NB4 (cell line): ENCODE measurements at regions not wholly inside any gene's neighbourhood (a gene's known extent, or its start where the extent isn't known, plus 50 kb on each side); places are given as distances from the start of the nearest gene placed in this dataset.
"Not testable (repeated sequence)": the region's sequence is repeated elsewhere in the genome, so short reads cannot be mapped to it uniquely, and the experiment has no call there.

Experiments
- DNase-seq: peaks from one replicate; pipeline ENCODE4 v3.0.0; 2010; ENCODE audit warnings: low read depth
- H3K4me3 ChIP-seq: one replicate; pipeline ENCODE4 v1.5.1; 2011; ENCODE audit warnings: mild to moderate bottlenecking, low read depth, low read length, moderate library complexity
- MAX ChIP-seq: IDR thresholded peaks from 2 replicates; pipeline ENCODE4 v1.6.1; 2011; ENCODE audit warnings: low read depth, low read length
- MYC ChIP-seq: IDR thresholded peaks from 2 replicates; pipeline ENCODE4 v1.6.1; 2011; ENCODE audit warnings: low read depth, low read length
- POLR2A ChIP-seq: IDR thresholded peaks from 2 replicates; pipeline ENCODE4 v1.6.1; 2011; ENCODE audit warnings: mild to moderate bottlenecking; ENCODE audit not compliant: insufficient read length; ENCODE audit errors: extremely low read depth
- TF ChIP-seq, protein P1 (sequence below): IDR thresholded peaks from one replicate; pipeline ENCODE4 v1.5.1; 2012; ENCODE audit warnings: low read depth, low read length

DNA sequence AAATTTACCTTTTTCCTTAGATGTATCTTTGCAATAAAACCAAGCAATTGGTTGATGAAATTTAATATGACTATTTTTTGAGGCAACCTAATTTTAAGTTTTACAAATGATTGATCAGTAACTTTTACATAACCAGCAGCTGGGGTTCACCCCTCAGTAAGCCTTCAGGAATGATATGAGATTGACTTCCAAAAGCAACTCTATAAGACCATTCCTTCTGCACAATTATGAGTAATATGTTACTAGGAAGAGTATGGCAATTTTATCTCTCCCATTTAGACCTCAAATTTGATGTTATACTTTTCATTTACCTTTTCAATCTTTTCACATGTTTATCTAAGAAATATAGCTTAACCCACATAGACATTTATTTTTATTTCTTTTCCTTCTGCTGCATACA, 1546.3 kb downstream of the HACE1 start:
- DNase-seq = no peak
- TF ChIP-seq MYC = no peak
- H3K4me3 ChIP-seq = no peak overlapping the region

GRCh38 chr6:103294376-103294775, 1565.3 kb downstream of the HACE1 start:
- DNase-seq, H3K4me3 ChIP-seq: not testable (repeated sequence)

GRCh38 chr6:103284835-103285234, 1574.9 kb downstream of the HACE1 start:
- no peak for TF ChIP-seq POLR2A
- TF ChIP-seq MAX = no peak
- TF ChIP-seq, protein P1, sequence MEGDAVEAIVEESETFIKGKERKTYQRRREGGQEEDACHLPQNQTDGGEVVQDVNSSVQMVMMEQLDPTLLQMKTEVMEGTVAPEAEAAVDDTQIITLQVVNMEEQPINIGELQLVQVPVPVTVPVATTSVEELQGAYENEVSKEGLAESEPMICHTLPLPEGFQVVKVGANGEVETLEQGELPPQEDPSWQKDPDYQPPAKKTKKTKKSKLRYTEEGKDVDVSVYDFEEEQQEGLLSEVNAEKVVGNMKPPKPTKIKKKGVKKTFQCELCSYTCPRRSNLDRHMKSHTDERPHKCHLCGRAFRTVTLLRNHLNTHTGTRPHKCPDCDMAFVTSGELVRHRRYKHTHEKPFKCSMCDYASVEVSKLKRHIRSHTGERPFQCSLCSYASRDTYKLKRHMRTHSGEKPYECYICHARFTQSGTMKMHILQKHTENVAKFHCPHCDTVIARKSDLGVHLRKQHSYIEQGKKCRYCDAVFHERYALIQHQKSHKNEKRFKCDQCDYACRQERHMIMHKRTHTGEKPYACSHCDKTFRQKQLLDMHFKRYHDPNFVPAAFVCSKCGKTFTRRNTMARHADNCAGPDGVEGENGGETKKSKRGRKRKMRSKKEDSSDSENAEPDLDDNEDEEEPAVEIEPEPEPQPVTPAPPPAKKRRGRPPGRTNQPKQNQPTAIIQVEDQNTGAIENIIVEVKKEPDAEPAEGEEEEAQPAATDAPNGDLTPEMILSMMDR = no peak
- TF ChIP-seq MYC = no peak
- DNase-seq = no peak
- H3K4me3 ChIP-seq = no peak overlapping the region

- TF ChIP-seq, protein P1 = no peak
- TF ChIP-seq POLR2A (no peak), MYC (no peak), MAX (no peak)
- DNase-seq = no peak
- no peak overlapping the region for H3K4me3 ChIP-seq
These were observed 1579.3 kb downstream of the HACE1 start for GRCh38 chr6:103280417-103280816.

DNA sequence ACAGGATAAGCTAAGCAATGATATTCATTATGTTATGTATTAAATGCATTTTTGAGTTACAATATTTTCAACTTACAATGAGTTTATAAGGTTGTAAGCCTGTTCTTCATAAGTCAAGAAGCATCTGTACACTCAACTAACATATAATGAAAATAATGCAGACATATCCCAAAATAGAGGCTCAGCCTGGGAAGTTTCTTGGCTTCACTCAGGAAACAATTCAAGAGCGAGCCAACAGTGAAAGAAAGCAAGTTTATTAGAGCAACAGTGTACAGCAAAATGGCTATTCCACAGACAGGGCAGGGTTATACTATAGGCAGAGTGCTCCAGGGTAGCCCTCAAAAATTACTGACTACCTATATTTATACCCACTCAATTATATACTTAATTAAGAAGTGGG, 1581.8 kb downstream of the HACE1 start:
- DNase-seq = no peak
- TF ChIP-seq POLR2A = no peak
- no peak for TF ChIP-seq MAX
- TF ChIP-seq MYC = no peak
- TF ChIP-seq, protein P1 = no peak
- H3K4me3 ChIP-seq = no peak overlapping the region

GRCh38 chr6:103273048-103273447, 1586.7 kb downstream of the HACE1 start:
- no peak overlapping the region for H3K4me3 ChIP-seq
- TF ChIP-seq MYC = no peak
- TF ChIP-seq, protein P1 = peak; percentile 41
- DNase-seq = peak; percentile 43

- no peak for TF ChIP-seq MAX
- TF ChIP-seq, protein P1 = no peak
- no peak for TF ChIP-seq POLR2A
- no peak for TF ChIP-seq MYC
- H3K4me3 ChIP-seq = no peak overlapping the region
- DNase-seq = no peak
These were observed 1590.1 kb downstream of the HACE1 start for GRCh38 chr6:103269581-103269980.
